ENCODE measurements at regions not wholly inside any gene's neighbourhood (a gene's known extent, or its start where the extent isn't known, plus 50 kb on each side); places are given as distances from the start of the nearest gene placed in this dataset.

- no peak for DNase-seq (ENCODE audit: low spot score)
- no peak for TF ChIP-seq CTCF (IDR thresholded peaks at IDR 0.05; ENCODE audit: extremely low read depth, missing control alignments)
These were observed 181.2 kb downstream of the TBXT start for GRCh38 chr6:165986311-165986913.

DNA sequence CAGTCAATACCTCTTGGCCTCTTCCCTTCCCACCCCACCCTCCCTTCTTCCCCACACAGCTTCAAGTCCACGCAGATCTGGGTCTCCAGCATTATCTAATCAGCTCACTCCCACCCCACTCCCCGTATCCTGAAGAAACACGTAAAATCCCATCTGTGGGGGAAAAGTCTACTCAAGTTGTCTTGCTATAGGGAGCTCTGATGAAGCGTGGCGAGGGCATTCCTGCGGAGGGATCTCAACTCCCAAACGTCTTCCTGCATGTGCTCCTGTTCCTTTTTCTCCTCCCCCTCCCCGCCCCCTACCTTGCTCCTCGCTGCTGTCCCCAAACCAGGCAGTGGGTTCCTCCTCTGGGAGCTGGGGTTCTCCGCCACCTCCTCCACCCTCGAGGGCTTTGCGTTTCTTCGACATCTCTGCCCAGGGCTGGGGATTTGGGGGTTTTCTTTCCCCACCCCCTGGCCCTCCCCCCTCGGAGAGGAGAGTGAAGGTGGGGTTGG lies 181.8 kb downstream of the TBXT start:
- TF ChIP-seq CTCF (IDR thresholded peaks at IDR 0.05; ENCODE audit: extremely low read depth, missing control alignments), result no peak
- DNase-seq (ENCODE audit: low spot score), result no peak

DNA sequence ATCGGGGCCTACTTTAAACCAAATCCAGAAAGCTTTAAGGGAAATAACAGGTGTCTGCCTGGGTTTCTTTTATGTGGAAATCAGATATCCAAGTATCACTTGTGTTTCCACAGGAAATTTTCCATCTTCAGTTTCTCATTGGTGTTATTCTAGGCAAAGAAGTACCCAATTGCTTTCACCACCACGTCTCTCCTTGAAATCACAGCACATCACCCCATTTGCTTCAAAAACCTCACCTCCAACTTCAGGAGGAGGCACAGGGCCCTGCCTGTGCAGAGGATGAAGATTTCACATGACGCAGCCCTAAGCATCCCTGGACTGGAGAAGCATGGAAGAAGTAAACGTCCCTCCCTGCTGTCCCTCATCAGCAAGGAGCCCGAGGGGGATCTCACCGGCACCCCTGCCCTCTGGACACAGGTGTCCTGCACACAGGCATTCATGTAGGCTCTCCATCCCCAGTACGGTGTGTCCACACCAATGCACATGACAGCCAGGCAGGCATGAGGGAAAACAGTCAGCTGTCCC lies 182.3 kb downstream of the TBXT start:
- no peak for DNase-seq (ENCODE audit: low spot score)
- no peak for TF ChIP-seq CTCF (IDR thresholded peaks at IDR 0.05; ENCODE audit: extremely low read depth, missing control alignments)

DNA sequence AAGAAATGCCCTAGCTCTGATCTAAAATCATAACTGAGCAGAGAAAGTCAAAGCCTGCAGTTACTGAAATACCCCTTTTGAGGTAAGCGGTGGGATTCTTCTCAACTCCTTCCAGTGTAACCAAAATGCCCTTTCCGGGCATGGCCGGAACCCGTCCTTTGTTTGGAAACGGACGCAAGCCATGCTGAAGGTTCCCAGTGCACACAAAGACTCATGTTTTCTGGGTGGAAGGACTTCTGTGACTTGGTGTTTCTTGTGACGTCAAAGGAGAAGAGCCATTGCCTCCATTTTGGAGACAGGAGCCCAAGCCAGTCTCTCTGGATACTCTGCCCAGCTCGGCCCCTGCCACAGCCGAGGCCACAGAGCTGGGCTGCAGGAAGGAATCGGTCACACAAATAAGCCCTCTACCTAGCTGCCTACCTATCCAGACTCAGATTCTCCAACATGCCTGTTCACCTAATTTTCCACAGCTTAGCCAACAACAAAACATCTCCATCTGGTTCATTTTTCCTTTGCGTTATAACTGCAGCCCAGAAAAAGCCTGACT lies 182.8 kb downstream of the TBXT start:
- no peak for TF ChIP-seq CTCF (IDR thresholded peaks at IDR 0.05; ENCODE audit: extremely low read depth, missing control alignments)

DNA sequence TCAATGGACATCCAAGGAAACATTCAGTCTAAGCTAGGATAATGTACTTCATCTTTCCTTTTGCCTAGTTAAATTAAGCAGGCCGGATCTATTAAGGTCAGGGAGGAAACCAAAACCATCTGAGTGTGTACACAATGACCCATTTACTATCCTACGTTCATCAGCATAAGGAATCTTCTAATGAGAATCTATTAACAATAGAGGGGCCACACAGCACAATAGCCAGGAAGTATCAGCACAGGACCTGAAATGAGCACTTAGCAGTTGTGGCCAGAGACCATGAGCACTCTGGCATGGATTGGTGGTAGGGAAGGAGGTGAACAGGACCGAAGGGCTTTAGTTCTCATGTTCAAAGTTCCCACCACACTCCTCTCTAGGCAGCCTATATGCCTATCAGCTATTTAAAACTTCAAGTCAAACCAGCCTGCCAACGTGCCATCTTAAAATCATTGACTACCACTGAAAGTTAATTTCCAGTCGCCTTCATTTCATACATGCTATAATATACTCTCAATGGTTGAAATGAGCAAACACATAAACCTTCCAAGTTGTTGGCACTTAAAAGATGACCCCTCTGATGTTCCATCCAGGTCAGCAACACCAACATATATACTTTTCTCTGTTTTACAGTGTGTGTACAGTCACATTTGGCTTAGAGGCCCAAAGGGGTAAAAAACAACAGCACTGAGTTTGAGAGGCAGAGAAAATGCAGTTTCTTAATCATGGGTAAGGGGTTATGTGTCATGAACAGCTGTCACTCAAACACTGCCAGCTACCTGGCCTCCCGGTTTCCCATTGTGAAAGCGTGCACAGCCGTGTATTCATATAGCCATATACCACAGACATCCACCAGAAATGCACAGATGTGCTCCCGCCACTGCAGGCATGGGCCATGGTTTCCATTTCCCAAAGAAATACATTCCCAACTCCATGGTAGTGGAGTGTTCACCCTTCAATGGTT lies 184.3 kb downstream of the TBXT start:
- no peak for DNase-seq (ENCODE audit: low spot score)
- TF ChIP-seq CTCF (IDR thresholded peaks at IDR 0.05; ENCODE audit: extremely low read depth, missing control alignments), result no peak

More for the DNA sequence above, 182.8 kb downstream of the TBXT start:
- no peak for DNase-seq (ENCODE audit: low spot score)

DNA sequence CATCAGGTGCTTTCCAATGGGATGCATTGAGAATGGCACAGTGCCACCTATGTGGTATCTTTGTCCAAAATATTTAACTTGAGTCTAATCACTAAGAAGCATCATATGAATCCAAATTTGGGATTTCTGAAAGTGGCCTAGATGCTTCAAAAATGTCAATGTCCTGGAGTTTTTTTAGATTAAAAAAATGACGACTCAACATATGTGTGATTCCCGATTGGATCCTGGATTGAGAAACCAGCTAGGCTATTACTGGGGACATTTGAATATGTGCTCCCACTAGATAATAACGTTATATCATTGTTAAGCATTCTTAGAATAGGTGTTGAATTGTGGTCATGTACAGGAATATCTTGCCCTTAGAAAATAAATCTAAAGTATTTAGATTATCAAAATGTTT lies 189.2 kb downstream of the TBXT start:
- TF ChIP-seq CTCF (IDR thresholded peaks at IDR 0.05; ENCODE audit: extremely low read depth, missing control alignments), result no peak
- no peak for DNase-seq (ENCODE audit: low spot score)

DNA sequence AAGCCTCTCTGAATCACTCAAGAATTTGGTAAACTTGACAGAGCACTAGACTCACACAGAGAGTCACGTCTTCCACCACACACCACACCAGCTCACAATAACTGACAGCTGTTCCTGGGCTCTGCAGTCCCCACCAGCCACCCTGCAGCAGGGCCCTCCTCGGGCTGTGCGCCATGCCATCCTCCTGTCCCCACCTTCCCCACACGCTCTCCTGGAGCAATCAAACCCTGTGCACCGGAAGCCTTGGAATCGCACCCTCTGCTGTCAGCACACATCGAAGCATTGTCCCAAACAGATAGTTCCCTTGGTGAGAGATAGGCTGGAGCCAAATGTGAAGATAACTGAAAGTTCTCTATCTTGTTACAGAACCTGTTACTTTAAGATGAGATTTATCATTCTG lies 191.0 kb downstream of the TBXT start:
- DNase-seq (ENCODE audit: low spot score), result no peak
- TF ChIP-seq CTCF (IDR thresholded peaks at IDR 0.05; ENCODE audit: extremely low read depth, missing control alignments), result no peak

Data from GM20000 (cell line).